ENCODE measurements at regions not wholly inside any gene's neighbourhood (a gene's known extent, or its start where the extent isn't known, plus 50 kb on each side); places are given as distances from the start of the nearest gene placed in this dataset.

DNA sequence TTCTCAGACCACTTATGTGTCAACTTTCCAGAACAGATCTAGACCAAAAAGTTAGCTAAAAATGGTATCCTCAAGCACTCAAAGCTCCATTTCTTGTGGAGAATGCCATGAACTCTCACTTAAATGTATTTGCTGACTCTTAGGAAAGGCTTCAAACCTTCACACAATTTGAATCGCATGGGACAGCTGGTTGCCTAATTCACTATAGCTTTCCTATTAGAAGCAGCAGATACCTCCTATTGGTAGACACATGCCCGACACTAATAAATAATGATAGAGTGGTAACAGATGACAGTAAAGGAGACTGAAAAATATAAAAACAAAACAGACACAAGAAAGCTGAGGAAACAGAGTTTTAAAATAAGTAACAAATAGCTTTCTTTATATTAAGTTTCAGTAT, 818.5 kb downstream of the XPNPEP1 start:
- TF ChIP-seq, protein P1, sequence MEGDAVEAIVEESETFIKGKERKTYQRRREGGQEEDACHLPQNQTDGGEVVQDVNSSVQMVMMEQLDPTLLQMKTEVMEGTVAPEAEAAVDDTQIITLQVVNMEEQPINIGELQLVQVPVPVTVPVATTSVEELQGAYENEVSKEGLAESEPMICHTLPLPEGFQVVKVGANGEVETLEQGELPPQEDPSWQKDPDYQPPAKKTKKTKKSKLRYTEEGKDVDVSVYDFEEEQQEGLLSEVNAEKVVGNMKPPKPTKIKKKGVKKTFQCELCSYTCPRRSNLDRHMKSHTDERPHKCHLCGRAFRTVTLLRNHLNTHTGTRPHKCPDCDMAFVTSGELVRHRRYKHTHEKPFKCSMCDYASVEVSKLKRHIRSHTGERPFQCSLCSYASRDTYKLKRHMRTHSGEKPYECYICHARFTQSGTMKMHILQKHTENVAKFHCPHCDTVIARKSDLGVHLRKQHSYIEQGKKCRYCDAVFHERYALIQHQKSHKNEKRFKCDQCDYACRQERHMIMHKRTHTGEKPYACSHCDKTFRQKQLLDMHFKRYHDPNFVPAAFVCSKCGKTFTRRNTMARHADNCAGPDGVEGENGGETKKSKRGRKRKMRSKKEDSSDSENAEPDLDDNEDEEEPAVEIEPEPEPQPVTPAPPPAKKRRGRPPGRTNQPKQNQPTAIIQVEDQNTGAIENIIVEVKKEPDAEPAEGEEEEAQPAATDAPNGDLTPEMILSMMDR (IDR thresholded peaks at IDR 0.05), result no peak
- TF ChIP-seq POLR2AphosphoS5 (IDR thresholded peaks at IDR 0.05) (no peak), EP300 (IDR thresholded peaks at IDR 0.05) (no peak)
